GM19455 (cell line): ENCODE measurements at regions not wholly inside any gene's neighbourhood (a gene's known extent, or its start where the extent isn't known, plus 50 kb on each side); places are given as distances from the start of the nearest gene placed in this dataset.
"Not testable (repeated sequence)": the region's sequence is repeated elsewhere in the genome, so short reads cannot be mapped to it uniquely, and the experiment has no call there.

Experiments used
- ATAC-seq: cut with Tn5 transposase; IDR thresholded peaks from one replicate; pipeline ENCODE4 v1.9.1; 2021; ENCODE audit not compliant: unreplicated experiment

DNA sequence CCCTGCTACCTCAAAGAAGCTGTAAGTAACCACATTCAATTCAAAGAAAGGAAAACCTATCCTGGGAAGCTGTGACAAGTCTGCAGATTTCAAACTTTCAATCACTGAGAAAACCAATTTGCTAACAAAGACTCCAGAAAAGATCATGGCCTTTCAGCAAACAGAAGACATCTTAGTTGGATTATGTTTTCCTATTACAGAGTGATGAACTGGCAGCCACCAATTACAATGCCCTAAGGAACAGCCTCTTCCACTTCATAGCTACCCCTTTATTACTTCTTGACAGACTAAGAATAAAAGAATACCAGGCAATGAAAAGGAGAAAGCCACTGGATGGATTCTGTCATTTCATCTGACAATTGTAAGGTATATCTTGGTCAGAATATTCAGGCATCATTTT, 128.2 kb upstream of the RASEF start:
- no peak for ATAC-seq

DNA sequence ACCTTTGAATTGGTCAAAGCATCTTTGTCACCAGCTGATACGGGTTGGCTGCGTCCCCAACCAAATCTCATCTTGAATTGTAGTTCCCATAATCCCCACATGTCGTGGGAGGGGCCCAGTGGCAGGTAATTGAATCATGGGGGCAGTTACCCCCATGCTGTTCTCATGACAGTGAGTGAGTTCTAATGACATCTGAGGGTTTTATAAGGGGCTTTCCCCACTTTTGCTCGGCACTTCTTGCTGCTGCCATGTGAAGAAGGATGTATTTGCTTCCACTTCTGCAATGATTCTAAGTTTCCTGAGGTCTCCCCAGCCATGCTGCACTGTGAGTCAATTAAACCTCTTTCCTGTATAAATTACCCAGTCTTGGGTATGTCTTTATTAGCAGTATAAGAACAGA, 126.1 kb upstream of the RASEF start:
- not testable (repeated sequence) for ATAC-seq

GRCh38 chr9:83188277-83188676, 125.3 kb upstream of the RASEF start:
- no peak for ATAC-seq

DNA sequence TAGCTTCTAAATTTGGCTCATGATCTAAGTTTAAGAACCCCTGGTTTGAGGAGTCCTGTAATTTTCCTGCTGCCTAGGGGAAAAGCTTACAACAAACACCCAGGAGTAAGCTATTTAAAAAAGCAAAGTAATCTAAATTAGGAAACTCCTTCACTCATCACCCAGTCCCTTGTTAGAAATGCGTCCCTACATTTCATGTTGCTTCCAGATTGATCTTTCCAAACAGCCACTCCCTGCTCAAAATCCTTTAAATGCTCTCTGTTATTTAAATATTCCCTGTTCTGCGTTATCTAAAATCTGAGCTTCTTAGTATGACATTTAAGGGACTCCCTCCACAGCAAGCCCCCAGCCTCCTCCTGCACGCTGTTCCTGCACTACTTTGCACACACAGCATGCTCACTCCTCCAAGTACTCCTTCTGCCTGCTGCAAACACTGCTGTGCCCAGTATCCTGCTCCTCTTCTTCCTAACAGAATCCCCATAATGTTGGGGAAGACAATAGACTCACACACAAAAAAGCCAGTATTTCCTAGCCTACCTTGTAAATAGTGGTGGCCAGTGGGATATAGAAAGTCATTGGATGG, 123.3 kb upstream of the RASEF start:
- no peak for ATAC-seq

DNA sequence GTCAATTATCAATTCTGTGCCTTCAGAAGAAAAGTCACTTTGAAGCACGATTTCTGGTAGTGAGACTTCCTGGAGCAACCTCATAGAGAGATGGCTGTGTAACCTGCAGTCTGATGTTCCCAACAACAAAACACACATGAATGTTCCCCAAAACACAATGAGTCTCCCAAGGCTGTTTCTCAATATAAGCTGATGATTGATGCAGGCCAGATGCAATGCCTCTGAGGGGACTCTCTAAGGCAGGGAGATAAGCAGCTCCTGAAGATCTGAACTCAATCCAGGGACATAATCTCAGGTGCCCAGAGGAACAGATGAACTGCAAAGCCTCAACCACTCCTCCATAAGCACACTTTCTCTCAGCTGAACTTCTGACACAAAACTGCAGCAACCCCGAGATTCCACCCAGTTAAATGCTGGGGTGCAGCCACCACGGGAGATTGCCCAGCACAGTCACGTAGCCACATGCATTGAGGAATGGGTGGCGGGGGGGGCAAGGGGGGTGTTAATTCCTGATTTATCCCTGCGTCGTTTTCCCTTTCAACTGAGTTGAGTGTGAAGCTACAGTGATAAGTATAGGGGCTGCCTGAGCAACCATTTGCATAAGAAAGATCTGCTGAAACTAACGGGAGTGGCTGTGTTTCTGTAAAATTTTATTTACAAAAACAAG, 122.7 kb upstream of the RASEF start:
- ATAC-seq = no peak

DNA sequence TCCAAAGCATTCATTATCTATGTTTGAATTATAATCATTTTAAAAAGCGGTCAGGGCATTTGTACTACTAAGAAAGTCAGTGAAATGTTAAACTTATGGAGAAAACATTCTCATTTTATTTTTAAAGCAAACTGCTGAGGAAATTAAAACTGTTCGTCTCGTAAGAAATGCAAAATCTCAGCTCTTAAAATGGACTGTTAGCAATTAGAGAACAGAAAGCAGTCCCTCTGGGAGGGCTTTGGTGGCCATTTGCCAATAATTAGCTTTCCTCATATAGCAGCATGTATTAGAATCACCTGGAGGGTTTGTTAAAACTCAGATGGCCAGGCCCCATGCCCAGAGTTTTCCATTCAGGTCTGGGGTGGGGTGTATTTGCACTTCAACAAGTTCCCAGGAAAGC, 120.7 kb upstream of the RASEF start:
- ATAC-seq = no peak

GRCh38 chr9:83182071-83182470, 119.1 kb upstream of the RASEF start:
- no peak for ATAC-seq

- ATAC-seq = no peak
Measured at GRCh38 chr9:83178717-83179116, 115.8 kb upstream of the RASEF start.

DNA sequence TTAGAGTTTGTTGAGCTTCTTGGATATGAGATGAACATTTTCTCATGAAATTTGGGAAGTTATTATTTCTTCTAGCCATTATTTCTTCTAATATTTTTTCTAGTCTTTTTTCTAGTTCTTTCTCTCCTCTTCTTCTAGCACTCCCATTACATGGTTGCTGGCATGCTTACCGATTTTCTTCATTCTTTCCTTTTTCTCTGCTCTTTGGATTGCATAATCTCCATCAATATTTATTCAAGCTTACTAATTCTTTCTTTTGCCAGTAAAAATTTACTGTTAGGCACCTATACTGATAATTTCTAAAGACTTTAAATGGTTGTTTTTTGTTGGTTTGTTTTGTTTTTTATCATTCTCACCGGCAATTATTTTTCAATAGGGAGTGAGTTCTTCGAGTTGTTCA, 114.8 kb upstream of the RASEF start:
- ATAC-seq = no peak

GRCh38 chr9:83167126-83167525, 104.2 kb upstream of the RASEF start:
- no peak for ATAC-seq

GRCh38 chr9:83166372-83166771, 103.4 kb upstream of the RASEF start:
- ATAC-seq = no peak

DNA sequence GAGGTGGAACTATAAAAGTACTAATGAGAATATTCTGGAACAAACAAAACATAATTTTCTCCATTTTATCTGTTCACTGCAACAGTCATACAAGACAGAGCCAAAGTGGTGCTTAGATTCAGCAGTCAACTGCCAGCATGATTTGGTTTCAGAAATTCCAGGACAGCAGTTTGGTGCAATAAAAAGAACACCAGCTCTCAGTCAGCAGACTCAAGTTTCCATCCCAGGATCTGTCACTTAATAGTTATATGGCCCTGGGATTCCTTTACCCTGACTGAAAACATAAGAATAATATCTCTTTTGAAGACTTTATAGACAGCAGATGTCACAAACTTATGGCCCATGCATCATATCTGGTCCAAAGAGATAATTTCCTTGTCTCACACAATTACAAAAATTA, 92.8 kb upstream of the RASEF start:
- no peak for ATAC-seq

GRCh38 chr9:83154821-83155220, 91.9 kb upstream of the RASEF start:
- ATAC-seq = no peak

- ATAC-seq = peak; percentile 98
Measured at GRCh38 chr9:83154087-83154736, 91.3 kb upstream of the RASEF start.

- no peak for ATAC-seq
Measured at GRCh38 chr9:83153030-83153429, 90.1 kb upstream of the RASEF start.

DNA sequence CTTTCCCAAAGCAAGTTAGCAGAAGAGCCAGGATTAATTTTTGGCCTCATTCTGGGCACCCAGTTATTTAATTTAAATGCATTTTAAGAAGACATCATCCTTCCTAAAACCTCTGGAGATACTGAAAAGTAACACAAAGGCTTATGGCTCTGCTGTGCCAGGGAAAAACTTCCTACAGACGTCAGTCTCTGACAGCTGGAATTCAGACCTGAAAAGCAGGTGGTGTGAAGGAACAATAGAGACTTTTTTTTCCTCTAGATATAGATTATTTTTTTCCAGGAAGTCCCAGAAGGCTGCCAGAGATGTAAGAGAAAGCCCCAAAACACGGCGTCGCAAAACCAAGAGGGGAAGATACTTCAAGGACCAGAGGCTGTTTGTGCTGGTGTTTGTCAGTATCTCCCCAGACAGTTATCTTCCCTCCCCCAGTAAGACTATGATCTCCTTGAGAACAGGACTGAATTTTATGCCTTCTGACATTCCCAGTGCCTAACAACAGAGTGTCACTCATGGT, 88.7 kb upstream of the RASEF start:
- ATAC-seq = no peak

DNA sequence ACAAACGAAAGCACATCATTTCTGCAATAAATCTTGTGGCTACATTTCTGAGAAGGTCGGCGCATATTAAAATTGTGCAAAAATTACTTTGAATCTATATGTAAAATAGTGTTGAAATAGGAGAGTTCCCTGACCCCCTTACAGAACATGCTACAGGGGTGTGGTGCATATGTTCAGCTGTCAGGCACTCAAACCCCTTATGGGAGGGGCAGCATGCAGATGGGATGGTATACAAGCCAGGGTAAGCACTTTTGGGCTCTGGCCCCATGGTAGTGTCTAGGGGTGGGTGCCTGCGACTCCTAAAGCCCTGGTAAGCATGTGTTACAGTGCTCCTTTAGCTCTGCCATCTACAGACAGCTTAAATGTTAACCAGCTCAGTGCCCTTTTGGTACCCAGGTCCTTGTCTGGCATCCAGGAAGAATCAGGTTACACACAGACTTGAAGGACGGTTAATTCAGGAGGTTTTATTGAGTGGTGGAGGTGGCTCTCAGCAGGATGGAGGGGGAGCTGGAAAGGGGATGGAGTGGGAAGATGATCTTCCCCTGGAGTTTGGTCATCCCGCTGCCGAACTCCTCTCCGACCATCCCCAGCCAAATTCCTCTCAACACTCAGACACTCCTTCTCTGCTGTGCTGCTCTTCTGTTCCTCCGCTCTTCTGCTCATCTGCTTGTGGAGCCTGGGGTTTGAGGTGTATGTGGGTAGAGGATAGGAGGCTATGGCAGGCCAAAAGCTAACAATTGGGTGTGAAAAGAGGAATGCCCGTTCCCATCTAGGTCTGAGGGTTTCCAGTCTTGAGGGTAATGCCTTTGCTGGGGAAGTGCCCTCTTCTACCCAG, 84.6 kb upstream of the RASEF start:
- no peak for ATAC-seq

GRCh38 chr9:83146325-83146724, 83.4 kb upstream of the RASEF start:
- no peak for ATAC-seq

- no peak for ATAC-seq
Measured at GRCh38 chr9:83144492-83144891, 81.5 kb upstream of the RASEF start.

- ATAC-seq = no peak
Measured at GRCh38 chr9:83142389-83142788, 79.4 kb upstream of the RASEF start.

- ATAC-seq = no peak
Measured at GRCh38 chr9:83141887-83142286, 78.9 kb upstream of the RASEF start.

GRCh38 chr9:83140061-83140460, 77.1 kb upstream of the RASEF start:
- ATAC-seq = no peak
